K562 (cell line): ENCODE measurements at regions not wholly inside any gene's neighbourhood (a gene's known extent, or its start where the extent isn't known, plus 50 kb on each side); places are given as distances from the start of the nearest gene placed in this dataset.

ENCODE experiments used
- ATAC-seq: fragments of 200-7000 bp; cut with Tn5 transposase; 3 replicates; pipeline ENCODE4 v1.9.1; 2020; ENCODE audit warnings: moderate library complexity
- BruUV-seq: library from RNA; stranded (reverse); fragments of 400-500 nt; replicated peaks from 2 replicates; lab custom pipeline; 2021; lab: Mats Ljungman, UMichigan
- CTCF ChIA-PET: fragments of 300-600 bp; formaldehyde crosslinking; extraction: SDS; loops from one replicate; lab custom pipeline; 2021; ENCODE audit warnings: low intra/inter-chr PET ratio; lab: Yijun Ruan, JAX
- POLR2A ChIA-PET: fragments of 300-600, 350-650 bp; sonication (Branson Sonifier 250); formaldehyde crosslinking; extraction: SDS; loops from one replicate; lab custom pipeline; 2021; ENCODE audit warnings: antibody characterized with exemption, inconsistent platforms; lab: Yijun Ruan, JAX
- DNase-seq, 4 experiments: peaks; one replicate each; pipeline versions ENCODE4 v3.0.0 to v3.0.0-alpha.2; 2011 to 2018; ENCODE audit warnings: low spot score in 3 of 4, mixed read lengths in 3 of 4; ENCODE audit errors: extremely low read depth in 1 of 4
- FAIRE-seq: peaks from 2 replicates; lab custom pipeline; 2011; peaks lifted over from hg19 to GRCh38; lab: Jason Lieb, UNC
- H2AFZ ChIP-seq: 2 replicates; pipeline ENCODE4 v1.6.0; 2011; ENCODE audit warnings: low read depth, low read length, control low read depth, inconsistent platforms
- H3K27ac ChIP-seq: fragments of 200-600 bp; 3 replicates; pipeline ENCODE4 v1.8.0; 2011; ENCODE audit warnings: low read depth, mild to moderate bottlenecking, control low read depth, inconsistent platforms, low read length, moderate library complexity, mixed read lengths; ENCODE audit errors: extremely low read depth
- H3K27me3 ChIP-seq, 2 experiments: fragments of 300-600 bp in 1 of 2; 2 replicates in 1 of 2; 3 replicates in 1 of 2; pipeline versions ENCODE4 v1.6.0 to v1.8.0; 2011; ENCODE audit warnings: inconsistent platforms in 2 of 2, low read length in 2 of 2, mild to moderate bottlenecking in 1 of 2, mixed read lengths in 1 of 2, moderate library complexity in 1 of 2; ENCODE audit not compliant: control insufficient read depth in 2 of 2, insufficient read depth in 2 of 2
- H3K36me3 ChIP-seq: fragments of 300-600 bp; 3 replicates; pipeline ENCODE4 v1.8.0; 2011; ENCODE audit warnings: mild to moderate bottlenecking, low read length, inconsistent platforms; ENCODE audit not compliant: control insufficient read depth, insufficient read depth
- H3K4me1 ChIP-seq, 2 experiments: fragments of 200-600 bp in 1 of 2; replicated peaks in 1 of 2; 2 replicates in 1 of 2; 3 replicates in 1 of 2; pipeline versions ENCODE4 v1.5.1 to v1.8.0; 2011; ENCODE audit warnings: inconsistent platforms in 2 of 2, low read length in 2 of 2, mild to moderate bottlenecking in 1 of 2, mixed read lengths in 1 of 2, moderate library complexity in 1 of 2; ENCODE audit not compliant: control insufficient read depth in 2 of 2, insufficient read depth in 2 of 2
- H3K4me2 ChIP-seq: 2 replicates; pipeline ENCODE4 v1.6.1; 2011; ENCODE audit warnings: low read length, control low read depth, inconsistent platforms, mixed read lengths; ENCODE audit not compliant: insufficient read depth
- H3K4me3 ChIP-seq: fragments of 200-600 bp; sonication (generic), shearing (Covaris generic); 2 replicates; pipeline ENCODE4 v1.5.1; 2016; ENCODE audit warnings: control low read depth, inconsistent platforms
- H3K79me2 ChIP-seq: fragments of 200-600 bp; 3 replicates; pipeline ENCODE4 v1.8.0; 2011; ENCODE audit warnings: low read length, inconsistent platforms; ENCODE audit not compliant: control insufficient read depth, insufficient read depth
- H3K9ac ChIP-seq, 2 experiments: 2 replicates each; pipeline versions ENCODE4 v1.6.0 to v1.6.1; 2011; ENCODE audit warnings: low read depth in 2 of 2, low read length in 2 of 2, control low read depth in 1 of 2, inconsistent platforms in 1 of 2, mild to moderate bottlenecking in 1 of 2, mixed read lengths in 1 of 2; ENCODE audit not compliant: insufficient read depth in 1 of 2
- H3K9me1 ChIP-seq: one replicate; pipeline ENCODE4 v1.6.0; 2011; ENCODE audit warnings: inconsistent platforms, mild to moderate bottlenecking, low read length, moderate library complexity; ENCODE audit not compliant: control insufficient read depth, insufficient read depth
- H3K9me3 ChIP-seq: replicated peaks from 2 replicates; pipeline ENCODE4 v1.5.1; 2011; ENCODE audit warnings: low read depth, low read length, inconsistent platforms; ENCODE audit not compliant: control insufficient read depth, insufficient read depth
- H4K20me1 ChIP-seq: replicated peaks from 2 replicates; pipeline ENCODE4 v1.6.1; 2011; ENCODE audit warnings: low read length, inconsistent platforms, mixed read lengths; ENCODE audit not compliant: control insufficient read depth, insufficient read depth
- ETS2 ChIP-seq: IDR thresholded peaks from 2 replicates; pipeline ENCODE4 v1.6.1; 2016; ENCODE audit warnings: borderline replicate concordance, missing genetic modification characterization, mild to moderate bottlenecking, moderate library complexity, missing compliant biosample characterization; ENCODE audit not compliant: poor library complexity, severe bottlenecking
- FUS ChIP-seq: fragments of 200-400 bp; formaldehyde crosslinking; optimal IDR thresholded peaks from 2 replicates; pipeline ENCODE3; 2017; ENCODE audit warnings: low read depth, low read length
- MTA2 ChIP-seq: fragments of 450-650 bp; IDR thresholded peaks from 2 replicates; pipeline ENCODE4 v1.6.1; 2016; ENCODE audit warnings: low read depth
- SNIP1 ChIP-seq: fragments of 450-650 bp; IDR thresholded peaks from 2 replicates; pipeline ENCODE4 v1.7.1; 2017; ENCODE audit warnings: low read depth, mild to moderate bottlenecking
- ZNF408 ChIP-seq: fragments of 250-450 bp; sonication (Bioruptor Pico); IDR thresholded peaks from 2 replicates; pipeline ENCODE4 v1.4.0; 2020; ENCODE audit warnings: low read depth, mild to moderate bottlenecking, moderate library complexity
- ZNF507 ChIP-seq: conservative IDR thresholded peaks from 2 replicates; pipeline ENCODE4 v1.6.1; 2017; ENCODE audit warnings: missing genetic modification characterization, missing compliant biosample characterization
- WGBS: fragments of 100-300 bp; shearing (Covaris generic); methylation state at CpG from one replicate; pipeline ENCODE4 v1.1.6; 2016; ENCODE audit warnings: low coverage, mixed read lengths; ENCODE audit not compliant: insufficient coverage; ENCODE audit errors: missing lambda C conversion rate; 5-methylcytosine and 5-hydroxymethylcytosine counted together
- in situ Hi-C: fragments of 300-500 bp; cut with MboI; formaldehyde crosslinking; loops from 4 replicates; pipeline ENCODE4 v1.15.0; 2018; ENCODE audit warnings: inconsistent platforms, mixed read lengths
- intact Hi-C: fragments of 100-400 bp; cut with micrococcal nuclease; formaldehyde crosslinking; loops from 2 replicates; pipeline ENCODE4 v1.14.2; 2022
- TF ChIP-seq, protein P1 (sequence below): IDR thresholded peaks from 2 replicates; pipeline ENCODE4 v1.6.1; 2012; ENCODE audit warnings: low read depth, low read length, improper control_type of control experiment, borderline replicate concordance
- TF ChIP-seq, protein P2 (sequence below): fragments of 250-450 bp; sonication (Bioruptor Pico); IDR thresholded peaks from 2 replicates; pipeline ENCODE4 v1.5.0; 2020; ENCODE audit warnings: mild to moderate bottlenecking, borderline replicate concordance
- TF ChIP-seq, protein P3 (sequence below): fragments of 250-450 bp; sonication (Bioruptor Pico); IDR thresholded peaks from 2 replicates; pipeline ENCODE4 v1.4.0; 2020; ENCODE audit warnings: mild to moderate bottlenecking
- TF ChIP-seq, protein P4 (sequence below): sonication (generic); formaldehyde crosslinking; IDR thresholded peaks from 2 replicates; pipeline ENCODE4 v1.8.0; 2023; ENCODE audit warnings: mild to moderate bottlenecking, missing genetic modification reagents

DNA sequence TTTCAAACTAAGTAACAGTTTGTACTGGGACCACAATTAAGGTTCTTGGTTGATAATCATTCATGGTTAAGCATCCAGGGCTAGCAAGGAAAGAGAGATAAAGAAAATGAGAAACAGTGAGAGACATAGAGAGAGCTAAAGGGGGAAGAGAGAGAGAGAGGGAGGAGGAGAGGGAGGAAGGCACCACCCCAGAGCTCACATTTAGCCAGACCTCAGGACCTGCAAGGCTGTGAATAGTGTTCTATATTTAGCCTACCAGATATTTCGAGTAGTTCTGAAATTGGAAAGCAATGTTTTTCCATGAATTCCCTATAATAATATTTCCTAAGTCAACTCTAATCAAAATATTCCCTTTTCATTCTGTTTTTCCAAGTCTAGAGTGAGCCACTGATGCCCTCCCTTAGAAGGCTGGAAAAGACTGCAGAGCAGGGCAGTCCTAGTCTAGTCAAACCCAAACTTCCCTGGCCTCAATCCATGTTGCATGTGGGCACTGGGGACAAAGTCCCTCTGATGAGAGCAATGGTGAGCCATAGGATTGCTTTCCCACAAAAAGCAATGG is 119.4 kb upstream of the INHBA start:
- intact Hi-C loops = no loop called here
- H3K27me3 ChIP-seq = no peaks in the 10 kb centered on the region
- TF ChIP-seq MTA2 (no peak), ETS2 (tag) (no peak), ZNF507 (tag) (no peak), ZNF408 (no peak), SNIP1 (no peak), FUS (no peak)
- TF ChIP-seq, protein P1, sequence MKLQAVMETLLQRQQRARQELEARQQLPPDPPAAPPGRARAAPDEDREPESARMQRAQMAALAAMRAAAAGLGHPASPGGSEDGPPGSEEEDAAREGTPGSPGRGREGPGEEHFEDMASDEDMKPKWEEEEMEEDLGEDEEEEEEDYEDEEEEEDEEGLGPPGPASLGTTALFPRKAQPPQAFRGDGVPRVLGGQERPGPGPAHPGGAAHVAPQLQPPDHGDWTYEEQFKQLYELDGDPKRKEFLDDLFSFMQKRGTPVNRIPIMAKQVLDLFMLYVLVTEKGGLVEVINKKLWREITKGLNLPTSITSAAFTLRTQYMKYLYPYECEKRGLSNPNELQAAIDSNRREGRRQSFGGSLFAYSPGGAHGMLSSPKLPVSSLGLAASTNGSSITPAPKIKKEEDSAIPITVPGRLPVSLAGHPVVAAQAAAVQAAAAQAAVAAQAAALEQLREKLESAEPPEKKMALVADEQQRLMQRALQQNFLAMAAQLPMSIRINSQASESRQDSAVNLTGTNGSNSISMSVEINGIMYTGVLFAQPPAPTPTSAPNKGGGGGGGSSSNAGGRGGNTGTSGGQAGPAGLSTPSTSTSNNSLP = no peak
- TF ChIP-seq, protein P2, sequence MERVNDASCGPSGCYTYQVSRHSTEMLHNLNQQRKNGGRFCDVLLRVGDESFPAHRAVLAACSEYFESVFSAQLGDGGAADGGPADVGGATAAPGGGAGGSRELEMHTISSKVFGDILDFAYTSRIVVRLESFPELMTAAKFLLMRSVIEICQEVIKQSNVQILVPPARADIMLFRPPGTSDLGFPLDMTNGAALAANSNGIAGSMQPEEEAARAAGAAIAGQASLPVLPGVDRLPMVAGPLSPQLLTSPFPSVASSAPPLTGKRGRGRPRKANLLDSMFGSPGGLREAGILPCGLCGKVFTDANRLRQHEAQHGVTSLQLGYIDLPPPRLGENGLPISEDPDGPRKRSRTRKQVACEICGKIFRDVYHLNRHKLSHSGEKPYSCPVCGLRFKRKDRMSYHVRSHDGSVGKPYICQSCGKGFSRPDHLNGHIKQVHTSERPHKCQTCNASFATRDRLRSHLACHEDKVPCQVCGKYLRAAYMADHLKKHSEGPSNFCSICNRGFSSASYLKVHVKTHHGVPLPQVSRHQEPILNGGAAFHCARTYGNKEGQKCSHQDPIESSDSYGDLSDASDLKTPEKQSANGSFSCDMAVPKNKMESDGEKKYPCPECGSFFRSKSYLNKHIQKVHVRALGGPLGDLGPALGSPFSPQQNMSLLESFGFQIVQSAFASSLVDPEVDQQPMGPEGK (CRISPR knock-in tag) = no peak
- TF ChIP-seq, protein P3, sequence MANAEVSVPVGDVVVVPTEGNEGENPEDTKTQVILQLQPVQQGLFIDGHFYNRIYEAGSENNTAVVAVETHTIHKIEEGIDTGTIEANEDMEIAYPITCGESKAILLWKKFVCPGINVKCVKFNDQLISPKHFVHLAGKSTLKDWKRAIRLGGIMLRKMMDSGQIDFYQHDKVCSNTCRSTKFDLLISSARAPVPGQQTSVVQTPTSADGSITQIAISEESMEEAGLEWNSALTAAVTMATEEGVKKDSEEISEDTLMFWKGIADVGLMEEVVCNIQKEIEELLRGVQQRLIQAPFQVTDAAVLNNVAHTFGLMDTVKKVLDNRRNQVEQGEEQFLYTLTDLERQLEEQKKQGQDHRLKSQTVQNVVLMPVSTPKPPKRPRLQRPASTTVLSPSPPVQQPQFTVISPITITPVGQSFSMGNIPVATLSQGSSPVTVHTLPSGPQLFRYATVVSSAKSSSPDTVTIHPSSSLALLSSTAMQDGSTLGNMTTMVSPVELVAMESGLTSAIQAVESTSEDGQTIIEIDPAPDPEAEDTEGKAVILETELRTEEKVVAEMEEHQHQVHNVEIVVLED (CRISPR knock-in tag) = no peak
- TF ChIP-seq, protein P4, sequence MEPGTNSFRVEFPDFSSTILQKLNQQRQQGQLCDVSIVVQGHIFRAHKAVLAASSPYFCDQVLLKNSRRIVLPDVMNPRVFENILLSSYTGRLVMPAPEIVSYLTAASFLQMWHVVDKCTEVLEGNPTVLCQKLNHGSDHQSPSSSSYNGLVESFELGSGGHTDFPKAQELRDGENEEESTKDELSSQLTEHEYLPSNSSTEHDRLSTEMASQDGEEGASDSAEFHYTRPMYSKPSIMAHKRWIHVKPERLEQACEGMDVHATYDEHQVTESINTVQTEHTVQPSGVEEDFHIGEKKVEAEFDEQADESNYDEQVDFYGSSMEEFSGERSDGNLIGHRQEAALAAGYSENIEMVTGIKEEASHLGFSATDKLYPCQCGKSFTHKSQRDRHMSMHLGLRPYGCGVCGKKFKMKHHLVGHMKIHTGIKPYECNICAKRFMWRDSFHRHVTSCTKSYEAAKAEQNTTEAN (CRISPR knock-in tag) = no peak

More for the DNA sequence above, 119.4 kb upstream of the INHBA start:
- Histone ChIP-seq H3K9me3 (no peaks in the 10 kb centered on the region), H3K79me2 (no peaks in the 10 kb centered on the region), H3K4me2 (no peak overlapping the region), H2AFZ (no peak overlapping the region), H3K4me1 (no peaks in the 10 kb centered on the region), H3K4me3 (no peak overlapping the region), H3K9ac (no peak overlapping the region), H3K9me1 (no peaks in the 10 kb centered on the region), H4K20me1 (no peaks in the 10 kb centered on the region), H3K27ac (no peak overlapping the region), H3K36me3 (no peaks in the 10 kb centered on the region)
- ATAC-seq = no peak
- no peak for DNase-seq
- WGBS = 0% methylated on average over 1 of the region's 1 CpG
- in situ Hi-C loops = no loop called here
- ChIA-PET POLR2A (no interaction called here), CTCF (no interaction called here)
- FAIRE-seq = no peak
- BruUV-seq = no TSS peak
